Fibroblast of lung (primary cell): ENCODE measurements at regions not wholly inside any gene's neighbourhood (a gene's known extent, or its start where the extent isn't known, plus 50 kb on each side); places are given as distances from the start of the nearest gene placed in this dataset.

Experiments used
- DNase-seq, 2 donors: peaks; one replicate each; pipeline versions ENCODE4 v3.0.0 to v3.0.0-alpha.2; 2010; ENCODE audit warnings: low read depth in 2 of 2
- H2AFZ ChIP-seq: 2 replicates; pipeline ENCODE4 v1.5.1; 2012; ENCODE audit warnings: low read length, control low read depth, inconsistent platforms
- H3K27ac ChIP-seq: 2 replicates; pipeline ENCODE4 v1.5.1; 2011; ENCODE audit warnings: low read length, control low read depth; ENCODE audit not compliant: insufficient read depth
- H3K27me3 ChIP-seq: 2 replicates; pipeline ENCODE4 v1.5.1; 2011; ENCODE audit warnings: mild to moderate bottlenecking, low read length; ENCODE audit not compliant: control insufficient read depth, insufficient read depth
- H3K36me3 ChIP-seq: 2 replicates; pipeline ENCODE4 v1.5.1; 2011; ENCODE audit warnings: low read length; ENCODE audit not compliant: control insufficient read depth, insufficient read depth
- H3K4me1 ChIP-seq: 2 replicates; pipeline ENCODE4 v1.5.1; 2011; ENCODE audit warnings: low read length; ENCODE audit not compliant: control insufficient read depth, insufficient read depth; ENCODE audit errors: extremely low read depth
- H3K4me2 ChIP-seq: 2 replicates; pipeline ENCODE4 v1.5.1; 2011; ENCODE audit warnings: low read length, control low read depth; ENCODE audit not compliant: insufficient read depth; ENCODE audit errors: extremely low read depth
- H3K4me3 ChIP-seq, 4 experiments: fragments of 200-600 bp in 1 of 4; sonication (generic) in 1 of 4; replicated peaks in 1 of 4; 2 replicates each; pipeline ENCODE4 v1.5.1; 2011 to 2016; ENCODE audit warnings: low read length in 4 of 4, low read depth in 3 of 4, mild to moderate bottlenecking in 3 of 4, control low read depth in 2 of 4, inconsistent platforms in 1 of 4, mixed read lengths in 1 of 4; ENCODE audit not compliant: insufficient read depth in 1 of 4; ENCODE audit errors: control extremely low read depth in 1 of 4
- H3K79me2 ChIP-seq: 2 replicates; pipeline ENCODE4 v1.5.1; 2012; ENCODE audit warnings: mild to moderate bottlenecking, low read length, inconsistent platforms; ENCODE audit not compliant: control insufficient read depth, insufficient read depth
- H3K9ac ChIP-seq: 2 replicates; pipeline ENCODE4 v1.5.1; 2011; ENCODE audit warnings: mild to moderate bottlenecking, low read length, control low read depth; ENCODE audit not compliant: insufficient read depth
- H3K9me3 ChIP-seq: 2 replicates; pipeline ENCODE4 v1.5.1; 2012; ENCODE audit warnings: low read depth, low read length; ENCODE audit not compliant: control insufficient read depth, insufficient read depth
- H4K20me1 ChIP-seq: 2 replicates; pipeline ENCODE4 v1.5.1; 2011; ENCODE audit warnings: low read length; ENCODE audit not compliant: control insufficient read depth, insufficient read depth; ENCODE audit errors: extremely low read depth
- EZH2 ChIP-seq: IDR thresholded peaks from 2 replicates; pipeline ENCODE4 v1.5.1; 2012; ENCODE audit warnings: low read length, control low read depth, mild to moderate bottlenecking; ENCODE audit errors: missing control alignments
- TF ChIP-seq, protein P1 (sequence below), 2 donors: IDR thresholded peaks in 1 of 2; conservative IDR thresholded peaks in 1 of 2; 1 replicate in 1 of 2; 2 replicates in 1 of 2; pipeline ENCODE4 v1.5.1; 2011 to 2012; ENCODE audit warnings: low read length in 2 of 2, control low read depth in 1 of 2, inconsistent platforms in 1 of 2, low read depth in 1 of 2, mild to moderate bottlenecking in 1 of 2

DNA sequence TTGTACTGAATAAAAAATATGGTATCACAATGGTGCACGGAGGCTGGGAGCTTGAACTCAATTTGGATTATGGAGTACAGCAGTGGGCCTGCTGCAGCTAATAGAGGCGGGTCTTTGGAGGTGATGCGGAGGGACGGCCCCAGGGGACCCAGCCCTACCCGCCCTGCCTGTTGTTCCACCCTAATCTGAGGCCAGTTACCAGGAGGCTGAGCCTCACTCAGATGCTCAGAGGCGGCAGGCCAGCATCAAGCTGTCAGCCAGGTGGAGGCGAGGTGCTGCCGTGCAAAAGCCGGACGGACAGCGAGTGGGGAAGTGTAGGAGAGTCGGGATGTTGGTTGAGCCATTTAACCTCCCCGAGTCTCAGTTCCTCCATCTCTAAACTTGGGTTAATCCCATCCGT lies 218.5 kb upstream of the RGMA start:
- TF ChIP-seq EZH2 = no peak
- TF ChIP-seq, protein P1, sequence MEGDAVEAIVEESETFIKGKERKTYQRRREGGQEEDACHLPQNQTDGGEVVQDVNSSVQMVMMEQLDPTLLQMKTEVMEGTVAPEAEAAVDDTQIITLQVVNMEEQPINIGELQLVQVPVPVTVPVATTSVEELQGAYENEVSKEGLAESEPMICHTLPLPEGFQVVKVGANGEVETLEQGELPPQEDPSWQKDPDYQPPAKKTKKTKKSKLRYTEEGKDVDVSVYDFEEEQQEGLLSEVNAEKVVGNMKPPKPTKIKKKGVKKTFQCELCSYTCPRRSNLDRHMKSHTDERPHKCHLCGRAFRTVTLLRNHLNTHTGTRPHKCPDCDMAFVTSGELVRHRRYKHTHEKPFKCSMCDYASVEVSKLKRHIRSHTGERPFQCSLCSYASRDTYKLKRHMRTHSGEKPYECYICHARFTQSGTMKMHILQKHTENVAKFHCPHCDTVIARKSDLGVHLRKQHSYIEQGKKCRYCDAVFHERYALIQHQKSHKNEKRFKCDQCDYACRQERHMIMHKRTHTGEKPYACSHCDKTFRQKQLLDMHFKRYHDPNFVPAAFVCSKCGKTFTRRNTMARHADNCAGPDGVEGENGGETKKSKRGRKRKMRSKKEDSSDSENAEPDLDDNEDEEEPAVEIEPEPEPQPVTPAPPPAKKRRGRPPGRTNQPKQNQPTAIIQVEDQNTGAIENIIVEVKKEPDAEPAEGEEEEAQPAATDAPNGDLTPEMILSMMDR (conservative IDR thresholded peaks at IDR 0.05 in 1 of 2, IDR thresholded peaks at IDR 0.05 in 1 of 2; ENCODE audit: low read depth in 1 of 2, low read length in 2 of 2) = no peak
- no peak for DNase-seq
- Histone ChIP-seq H3K4me2 (no peak overlapping the region), H3K4me3 (no peak overlapping the region), H3K9ac (no peak overlapping the region), H3K4me1 (no peaks in the 10 kb centered on the region), H3K36me3 (no peaks in the 10 kb centered on the region), H2AFZ (no peak overlapping the region), H3K9me3 (no peaks in the 10 kb centered on the region), H3K79me2 (no peaks in the 10 kb centered on the region), H3K27ac (no peak overlapping the region), H3K27me3 (no peaks in the 10 kb centered on the region), H4K20me1 (no peaks in the 10 kb centered on the region)

DNA sequence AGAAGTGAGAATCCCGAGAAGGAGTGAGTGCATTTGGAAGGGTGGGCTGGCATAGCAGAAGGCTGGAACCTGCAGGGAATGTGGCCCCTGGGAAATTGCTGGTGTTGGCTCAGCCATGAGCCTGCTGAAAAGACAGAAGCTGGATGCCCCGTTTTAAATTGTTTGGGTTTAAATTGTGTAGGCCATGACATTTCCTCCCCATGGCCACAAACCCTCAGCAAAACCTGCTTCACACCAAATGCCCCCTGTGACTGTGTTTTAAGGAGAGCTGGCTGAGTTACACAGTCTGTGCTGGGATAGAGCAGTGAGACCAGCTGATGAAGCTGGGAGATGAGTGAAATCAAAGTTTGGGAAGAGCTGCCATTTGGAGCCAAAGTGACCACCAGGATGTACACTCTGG lies 216.3 kb upstream of the RGMA start:
- TF ChIP-seq, protein P1 (conservative IDR thresholded peaks at IDR 0.05 in 1 of 2, IDR thresholded peaks at IDR 0.05 in 1 of 2; ENCODE audit: low read depth in 1 of 2, low read length in 2 of 2) = no peak

DNA sequence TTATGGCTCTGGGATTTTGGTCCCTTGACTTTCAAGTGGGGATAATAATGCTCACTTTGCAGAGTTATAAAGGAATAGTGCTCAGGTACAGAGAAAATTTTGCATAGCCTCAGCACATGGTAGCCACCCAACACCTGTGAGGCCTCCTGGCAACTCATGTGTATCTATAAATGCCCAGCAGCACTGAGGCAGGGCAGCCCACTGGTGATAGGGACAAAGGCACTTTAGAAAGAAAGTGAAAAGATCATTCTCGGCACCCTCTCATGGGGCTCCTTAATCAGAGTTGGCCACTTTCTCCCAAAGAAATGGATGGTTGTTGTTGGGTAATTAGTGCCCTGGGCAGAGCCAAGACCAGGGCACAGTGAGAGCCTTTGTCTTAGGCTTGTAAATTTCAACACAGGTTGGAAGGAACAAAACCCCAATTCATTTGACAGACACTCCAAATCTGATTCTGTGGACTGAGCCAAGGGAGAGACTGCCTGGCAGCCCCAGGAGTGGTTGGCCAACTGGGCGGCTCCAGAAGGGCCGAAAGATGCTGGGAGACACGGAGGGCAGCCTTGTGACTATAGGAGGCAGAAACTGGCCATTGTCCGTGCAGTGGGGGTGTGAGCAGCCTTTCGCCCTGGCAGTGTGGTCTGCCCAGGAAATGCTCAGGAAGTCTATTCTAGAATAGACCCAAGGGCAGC lies 213.2 kb upstream of the RGMA start:
- Histone ChIP-seq H3K79me2 (no peaks in the 10 kb centered on the region), H3K27me3 (no peaks in the 10 kb centered on the region), H3K4me3 (no peak overlapping the region), H3K36me3 (no peaks in the 10 kb centered on the region), H3K4me2 (no peak overlapping the region), H3K4me1 (no peaks in the 10 kb centered on the region), H2AFZ (no peak overlapping the region), H4K20me1 (no peaks in the 10 kb centered on the region), H3K9ac (no peak overlapping the region), H3K27ac (no peak overlapping the region), H3K9me3 (no peaks in the 10 kb centered on the region)
- DNase-seq = no peak
- TF ChIP-seq EZH2 = no peak
- TF ChIP-seq, protein P1 (conservative IDR thresholded peaks at IDR 0.05 in 1 of 2, IDR thresholded peaks at IDR 0.05 in 1 of 2; ENCODE audit: low read depth in 1 of 2, low read length in 2 of 2) = no peak

More for the DNA sequence above, 216.3 kb upstream of the RGMA start:
- Histone ChIP-seq H3K4me2 (no peak overlapping the region), H3K27ac (no peak overlapping the region), H3K4me3 (no peak overlapping the region), H4K20me1 (no peaks in the 10 kb centered on the region), H3K27me3 (no peaks in the 10 kb centered on the region), H3K9ac (no peak overlapping the region), H3K36me3 (no peaks in the 10 kb centered on the region), H2AFZ (no peak overlapping the region), H3K79me2 (no peaks in the 10 kb centered on the region), H3K9me3 (no peaks in the 10 kb centered on the region), H3K4me1 (no peaks in the 10 kb centered on the region)
- DNase-seq = no peak
